HG02970 (cell line): ENCODE measurements at regions not wholly inside any gene's neighbourhood (a gene's known extent, or its start where the extent isn't known, plus 50 kb on each side); places are given as distances from the start of the nearest gene placed in this dataset.
"Not testable (repeated sequence)": the region's sequence is repeated elsewhere in the genome, so short reads cannot be mapped to it uniquely, and the experiment has no call there.

Source experiments
- ATAC-seq: cut with Tn5 transposase; IDR thresholded peaks from one replicate; pipeline ENCODE4 v1.9.1; 2021; ENCODE audit warnings: mild to moderate bottlenecking, moderate library complexity, moderate number of reproducible peaks; ENCODE audit not compliant: unreplicated experiment, low FRiP score

DNA sequence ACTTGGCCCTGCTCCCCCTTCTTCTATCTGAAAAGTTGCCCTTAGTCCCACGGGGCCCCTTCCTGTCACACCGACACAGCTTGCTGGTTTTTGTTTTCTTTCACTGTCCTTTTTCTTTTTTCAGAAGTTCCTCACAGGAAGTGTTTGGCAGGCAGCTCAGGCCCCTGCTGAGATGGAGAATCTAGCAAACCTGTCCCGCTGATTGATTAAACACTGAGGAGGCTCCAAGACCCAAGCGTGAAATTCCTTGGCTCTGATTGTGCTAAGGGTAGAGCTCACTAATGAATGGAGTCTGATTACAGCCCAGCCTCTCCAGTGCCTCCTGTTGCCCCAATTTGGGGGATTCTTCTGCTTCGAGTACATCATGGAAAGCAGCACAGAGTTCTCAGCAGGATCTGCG is 365.9 kb upstream of the MEX3C start:
- no peak for ATAC-seq

DNA sequence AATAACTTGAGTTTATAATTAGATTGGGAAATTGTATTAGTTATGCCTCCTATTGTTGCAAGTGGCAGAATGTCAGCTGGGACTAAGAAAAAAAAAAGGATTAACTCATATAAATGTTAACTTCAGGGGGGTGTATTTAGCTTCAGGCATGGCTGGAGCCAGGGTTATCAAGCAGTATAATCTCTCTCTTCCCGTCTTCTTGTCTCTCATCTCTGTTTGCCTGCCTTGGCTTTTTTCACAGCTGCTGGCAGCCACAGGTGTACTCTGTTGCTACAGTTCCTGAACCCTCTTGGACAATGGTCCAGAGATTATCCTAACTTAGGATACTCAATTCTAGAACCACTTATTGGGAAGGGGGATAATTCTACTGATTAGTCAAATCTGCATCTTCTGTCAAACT is 370.7 kb upstream of the MEX3C start:
- ATAC-seq, result no peak

DNA sequence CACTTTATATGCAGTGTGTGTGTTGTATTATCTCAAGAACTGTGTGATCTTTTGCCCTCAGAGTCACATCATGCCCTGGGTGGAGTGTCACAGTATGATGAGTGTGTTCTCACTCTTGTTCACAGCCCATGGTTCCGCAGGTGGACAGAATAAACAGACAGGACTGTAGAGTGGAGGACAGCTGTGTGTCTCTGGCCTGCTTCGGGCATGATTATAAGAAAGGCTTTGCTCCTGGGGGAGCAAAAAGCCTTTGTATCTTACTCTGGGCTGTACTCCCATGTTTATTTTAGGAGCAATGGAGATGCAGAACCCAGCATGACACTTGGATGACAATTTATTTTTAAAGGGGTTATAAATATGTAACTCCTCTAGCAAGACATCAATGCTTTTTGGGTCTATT is 371.7 kb upstream of the MEX3C start:
- no peak for ATAC-seq

DNA sequence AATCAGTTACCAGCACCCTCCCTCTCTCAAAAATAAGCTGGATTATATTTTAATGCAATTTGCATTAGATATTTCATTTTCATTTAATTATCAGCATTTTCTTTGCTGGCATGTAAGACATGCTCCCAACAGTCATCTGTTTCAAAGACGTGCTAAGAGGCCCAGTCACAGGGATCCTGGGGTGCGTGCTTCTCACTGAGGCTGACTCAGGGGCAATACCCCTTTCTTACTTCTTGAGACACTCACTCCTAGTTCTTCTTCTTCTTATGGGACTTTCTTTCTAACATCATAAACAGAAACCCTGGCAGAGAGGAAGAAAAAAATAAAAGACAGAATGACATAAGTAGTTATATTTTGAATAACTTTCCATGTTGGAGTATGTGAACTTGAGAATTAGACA is 372.1 kb upstream of the MEX3C start:
- ATAC-seq, result no peak

DNA sequence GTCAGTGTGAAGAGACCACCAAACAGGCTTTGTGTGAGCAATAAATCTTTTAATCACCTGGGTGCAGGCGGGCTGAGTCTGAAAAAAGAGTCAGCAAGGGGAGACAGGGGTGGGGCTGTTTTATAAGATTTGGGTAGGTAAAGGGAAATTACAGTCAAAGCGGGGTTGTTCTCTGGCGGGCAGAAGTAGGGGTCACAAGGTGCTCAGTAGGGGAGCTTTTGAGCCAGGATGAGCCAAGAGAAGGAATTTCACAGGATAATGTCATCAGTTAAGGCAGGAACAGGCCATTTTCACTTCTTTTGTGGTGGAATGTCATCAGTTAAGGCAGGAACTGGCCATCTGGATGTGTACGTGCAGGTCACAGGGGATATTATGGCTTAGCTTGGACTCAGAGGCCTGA is 372.6 kb upstream of the MEX3C start:
- ATAC-seq, result not testable (repeated sequence)

DNA sequence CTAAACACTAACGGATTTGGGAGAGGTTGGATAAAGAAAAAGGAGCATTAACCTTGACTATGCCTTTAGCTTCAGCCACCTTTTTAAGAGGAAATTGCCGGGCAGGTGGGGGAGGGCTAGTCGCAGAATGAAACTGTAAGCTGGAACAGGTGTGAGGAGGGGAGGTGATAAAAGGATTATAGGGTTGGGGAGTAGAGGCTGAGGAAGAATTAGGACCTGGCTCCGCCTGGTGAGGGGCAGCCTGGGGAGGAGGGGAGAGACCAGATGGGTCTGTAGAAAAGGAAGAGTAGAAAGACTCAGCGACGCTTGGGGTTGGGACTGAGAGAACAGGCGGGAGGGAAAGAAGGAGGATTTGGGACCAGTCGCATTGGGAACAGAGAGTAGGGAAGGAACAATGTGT is 376.4 kb upstream of the MEX3C start:
- ATAC-seq, result not testable (repeated sequence)

DNA sequence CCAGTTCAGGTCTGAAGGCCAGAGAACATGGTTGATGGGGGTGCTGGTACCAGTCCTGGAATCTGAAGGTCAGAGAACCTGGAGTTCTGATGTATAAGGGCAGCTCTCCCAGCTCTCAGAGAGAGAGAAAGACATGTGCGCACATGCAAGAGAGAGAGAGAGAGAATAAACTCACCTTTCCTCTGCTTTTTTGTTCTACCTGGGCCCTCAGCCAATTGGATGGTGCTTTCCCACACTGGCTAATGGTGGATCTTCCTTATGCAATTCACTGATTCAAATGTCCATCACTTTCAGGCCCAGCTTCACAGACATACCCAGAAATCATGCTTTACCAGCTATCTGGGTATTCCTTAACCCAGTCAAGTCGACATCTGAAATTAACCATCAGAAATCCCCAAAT is 377.7 kb upstream of the MEX3C start:
- no peak for ATAC-seq

DNA sequence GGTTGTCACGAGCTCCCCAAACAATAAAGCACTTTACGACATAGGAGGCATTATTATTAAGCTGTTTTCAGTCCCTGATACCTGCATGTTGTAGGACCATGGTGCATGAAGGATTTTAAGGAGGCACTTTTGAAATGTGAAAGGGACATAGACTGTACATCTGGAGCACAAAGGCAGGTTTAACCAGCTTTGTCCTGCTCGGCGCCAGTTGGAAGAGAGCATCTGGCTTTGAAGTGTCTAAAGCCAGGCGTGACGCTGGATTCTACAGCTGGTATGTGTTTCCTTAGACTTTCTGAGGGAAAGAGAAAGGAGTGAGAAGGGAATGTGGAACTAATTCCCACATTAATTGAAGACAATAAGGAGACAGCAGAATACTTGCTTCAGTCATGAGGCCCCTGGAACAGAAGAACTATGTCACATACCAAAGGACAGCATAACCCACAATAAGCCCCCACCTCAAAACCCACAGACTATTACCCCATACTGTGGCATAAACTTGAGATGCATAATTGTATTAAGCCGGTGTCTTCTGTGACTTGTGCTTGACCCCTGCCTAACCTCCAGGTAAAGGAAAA is 381.0 kb upstream of the MEX3C start:
- no peak for ATAC-seq

DNA sequence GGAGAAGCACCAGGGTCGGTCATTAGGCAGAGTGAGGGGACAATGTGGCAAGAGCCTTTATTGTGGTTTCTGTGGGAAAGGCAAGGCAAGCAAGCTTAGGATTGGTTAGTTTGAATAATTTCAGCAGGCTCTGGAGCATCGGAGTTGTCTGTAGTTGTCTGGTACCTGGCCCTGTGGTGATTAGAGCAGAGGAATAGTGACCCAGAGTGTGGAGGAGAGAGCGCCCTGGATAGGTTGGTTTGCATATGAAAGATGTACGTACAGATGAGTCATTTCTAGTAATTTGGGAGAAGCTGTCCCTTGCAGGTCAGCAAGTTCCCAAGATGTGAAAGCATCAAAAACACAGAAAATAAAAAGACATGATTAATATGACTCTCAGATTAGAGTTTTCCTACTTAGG is 383.1 kb upstream of the MEX3C start:
- ATAC-seq, result no peak

DNA sequence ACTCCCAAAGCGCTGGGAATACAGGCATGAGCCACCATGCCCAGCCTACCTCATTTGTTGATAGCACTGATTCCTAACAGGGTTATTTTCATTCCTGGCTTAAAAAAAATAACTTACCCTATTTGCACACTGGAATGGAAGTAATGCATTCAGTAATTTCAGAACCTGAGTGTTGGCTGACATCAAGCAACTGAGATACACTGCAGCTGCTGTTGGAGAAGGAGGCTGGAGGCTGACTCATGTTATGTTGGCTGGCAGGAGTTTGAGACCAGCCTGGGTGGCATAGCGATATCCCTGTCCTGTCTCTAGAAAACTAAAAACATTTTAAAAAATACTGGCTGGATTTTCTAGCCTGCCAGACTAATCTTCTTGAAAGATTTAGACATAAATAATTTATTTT is 385.1 kb upstream of the MEX3C start:
- no peak for ATAC-seq

DNA sequence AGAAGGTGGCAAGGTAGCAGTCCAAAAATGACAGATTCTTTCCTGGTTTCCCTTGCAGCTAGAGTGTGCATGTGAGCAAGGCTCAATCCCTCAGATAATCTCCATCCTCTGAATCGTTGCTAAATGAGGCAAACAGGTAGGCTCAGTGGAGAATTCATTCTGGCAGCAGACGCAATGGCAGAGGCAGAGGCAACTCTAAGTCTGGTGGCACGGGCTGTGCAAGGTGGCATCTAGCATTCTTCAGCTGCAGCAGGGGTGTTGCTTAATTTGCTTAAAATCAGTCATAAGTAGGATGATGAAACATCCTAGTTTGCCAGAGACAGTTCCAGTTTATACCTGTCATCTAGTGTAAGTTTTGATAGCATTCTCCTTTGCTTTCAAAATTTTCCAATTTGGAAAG is 391.1 kb upstream of the MEX3C start:
- ATAC-seq, result no peak

DNA sequence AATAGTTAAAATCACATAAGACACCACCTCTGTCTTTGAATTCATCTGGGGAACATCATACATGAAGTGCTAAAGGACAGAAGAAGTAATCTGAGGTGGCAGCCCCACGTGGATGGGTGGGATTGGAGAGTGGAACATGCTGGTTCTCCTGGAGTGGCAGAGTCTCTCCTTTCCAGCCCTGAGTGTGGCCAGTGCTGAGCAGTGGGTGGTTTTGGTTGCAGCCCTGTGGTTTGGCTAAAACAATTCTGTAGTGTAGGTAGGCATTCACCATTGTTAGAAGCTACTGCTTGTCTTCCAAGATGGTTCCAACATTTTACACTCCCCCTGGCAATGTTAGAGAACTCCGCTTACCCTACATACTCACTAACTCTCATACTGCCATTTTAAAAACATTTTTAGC is 396.4 kb upstream of the MEX3C start:
- no peak for ATAC-seq

DNA sequence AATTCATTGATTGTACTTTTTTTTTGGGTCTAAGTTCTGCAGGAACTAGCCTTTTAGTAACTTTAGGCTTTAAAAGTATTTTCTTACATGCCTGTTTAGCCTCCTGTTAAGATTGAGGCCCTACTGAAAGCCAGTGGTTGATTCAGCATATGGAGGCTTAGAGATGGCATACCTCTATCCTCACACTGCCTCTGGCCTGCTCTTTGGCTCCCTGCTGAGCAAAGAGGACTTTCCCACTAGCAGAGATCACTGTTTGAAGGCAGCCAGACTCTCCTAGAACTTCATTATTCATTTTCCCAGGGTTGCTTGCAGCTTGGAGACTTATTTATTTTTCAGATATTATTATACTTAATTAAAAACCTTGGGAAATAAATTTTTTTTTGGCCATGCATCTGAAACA is 405.6 kb upstream of the MEX3C start:
- no peak for ATAC-seq

DNA sequence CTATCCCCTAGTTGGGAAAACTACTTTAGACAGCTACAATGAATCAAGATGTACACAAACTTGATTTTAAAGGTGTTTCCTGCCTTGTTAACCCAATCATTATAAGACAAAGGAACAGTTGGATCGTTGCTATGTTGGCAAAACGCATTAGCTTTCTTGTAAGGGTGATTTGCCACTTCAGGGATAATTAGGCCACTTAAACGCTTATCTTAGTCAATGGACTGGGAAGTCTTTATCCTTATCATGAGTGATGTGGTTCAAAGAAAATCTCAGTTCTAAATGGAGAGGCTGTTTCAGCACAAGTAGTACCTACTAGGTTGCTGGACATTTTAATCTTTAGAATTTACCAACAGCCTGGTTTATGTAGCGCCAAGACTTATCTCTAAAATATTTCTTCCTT is 406.1 kb upstream of the MEX3C start:
- ATAC-seq, result no peak

DNA sequence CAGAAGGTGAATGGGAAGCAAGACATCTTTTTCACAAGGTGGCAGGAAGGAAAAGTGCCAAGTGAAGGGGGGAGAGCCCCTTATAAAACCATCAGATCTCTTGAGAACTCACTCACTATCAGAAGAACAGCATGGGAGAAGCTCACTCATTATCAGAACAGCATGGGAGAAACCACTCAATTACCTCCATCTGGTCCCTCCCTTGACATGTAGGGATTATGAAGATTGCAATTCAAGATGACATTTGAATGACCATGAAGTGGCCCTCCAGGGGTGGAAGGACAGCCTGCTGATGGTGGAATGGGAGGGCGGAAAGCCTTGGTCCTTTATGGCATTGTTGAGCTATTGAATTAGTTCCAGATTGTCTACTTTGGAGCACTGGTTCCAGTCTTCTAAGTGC is 413.0 kb upstream of the MEX3C start:
- ATAC-seq, result no peak

DNA sequence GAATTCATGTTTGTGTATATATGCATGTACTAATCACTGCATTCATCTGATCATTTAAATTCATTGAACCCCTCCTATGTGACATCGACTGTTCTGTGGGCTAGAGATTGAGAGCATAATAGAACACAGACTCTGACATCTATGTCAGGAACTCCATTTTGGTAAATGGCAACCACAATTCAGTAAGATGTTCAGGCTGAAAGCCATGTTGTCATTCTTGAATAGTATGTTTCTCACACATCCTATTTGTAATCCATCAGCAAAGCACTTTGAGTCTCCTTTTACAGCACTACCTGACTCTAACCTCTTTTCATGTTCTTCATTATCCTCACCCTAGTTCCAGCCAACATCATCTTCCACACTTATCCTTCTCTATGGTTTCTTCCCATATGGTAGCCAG is 413.8 kb upstream of the MEX3C start:
- ATAC-seq, result no peak

DNA sequence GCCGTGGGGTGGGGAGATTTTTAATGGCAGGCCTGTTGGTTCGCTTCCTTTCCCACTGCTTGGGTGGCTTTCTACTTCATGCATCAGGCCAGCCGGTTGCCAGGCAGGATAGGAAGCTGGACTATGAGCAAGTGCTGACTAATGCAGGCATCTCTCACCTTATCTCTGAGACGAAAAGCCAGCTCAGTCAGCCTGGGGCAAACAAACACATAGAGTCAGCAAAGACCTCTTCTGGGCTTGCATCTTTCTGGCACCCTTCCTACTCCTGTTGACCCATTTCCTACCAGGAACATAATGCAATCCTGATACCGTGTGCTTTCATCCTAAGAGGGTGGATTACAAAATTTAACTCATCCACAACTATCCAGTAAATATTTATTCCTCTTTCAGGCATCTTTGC is 416.6 kb upstream of the MEX3C start:
- no peak for ATAC-seq

DNA sequence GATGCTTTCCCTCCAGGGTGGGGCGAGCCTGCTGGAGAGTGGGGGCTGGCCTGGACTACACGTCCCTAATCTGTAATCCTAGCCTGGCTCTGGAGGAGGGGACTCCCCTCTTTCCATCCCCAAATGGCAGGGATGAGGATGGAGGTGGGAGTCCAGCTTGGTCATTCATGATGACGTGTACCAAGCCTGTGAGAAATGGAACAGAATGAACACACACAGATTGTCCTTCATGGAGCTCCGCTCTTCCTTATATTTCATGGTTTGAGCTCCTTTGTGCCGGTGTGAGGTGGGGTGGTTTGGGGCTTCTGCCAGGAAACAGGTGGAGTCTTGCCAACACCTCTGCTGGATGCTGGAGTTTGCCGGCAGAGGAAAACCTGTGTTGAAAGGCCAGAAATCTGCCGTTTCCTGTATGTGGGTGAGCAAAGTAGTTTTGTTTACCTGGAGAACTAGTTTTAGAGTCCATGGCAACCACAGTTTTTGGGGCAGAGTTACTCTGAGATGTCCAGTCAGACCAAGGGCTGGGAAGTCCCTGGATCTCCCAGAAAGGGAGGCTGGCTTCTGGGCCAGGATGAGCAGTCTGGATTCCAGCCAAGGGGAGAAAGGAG is 417.6 kb upstream of the MEX3C start:
- ATAC-seq, result no peak

DNA sequence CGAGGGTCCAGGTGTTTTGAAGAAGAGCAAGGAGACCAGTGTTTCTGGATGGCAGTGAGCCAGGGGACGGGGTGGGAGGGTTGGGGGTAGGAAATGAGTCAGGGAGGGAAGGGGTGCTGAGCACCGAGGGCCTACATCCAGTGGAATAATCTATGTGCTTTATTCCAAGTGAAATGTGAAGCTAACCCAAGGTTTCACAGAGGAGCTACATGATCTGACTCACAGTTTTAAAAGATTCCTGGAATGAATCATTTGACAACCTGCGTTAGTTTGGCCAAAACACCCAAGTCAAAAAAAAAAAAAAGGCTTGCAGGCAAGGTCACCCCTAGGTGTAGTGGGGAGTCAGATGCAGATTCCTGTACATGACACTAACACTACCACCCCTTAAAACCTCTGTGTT is 419.7 kb upstream of the MEX3C start:
- no peak for ATAC-seq

DNA sequence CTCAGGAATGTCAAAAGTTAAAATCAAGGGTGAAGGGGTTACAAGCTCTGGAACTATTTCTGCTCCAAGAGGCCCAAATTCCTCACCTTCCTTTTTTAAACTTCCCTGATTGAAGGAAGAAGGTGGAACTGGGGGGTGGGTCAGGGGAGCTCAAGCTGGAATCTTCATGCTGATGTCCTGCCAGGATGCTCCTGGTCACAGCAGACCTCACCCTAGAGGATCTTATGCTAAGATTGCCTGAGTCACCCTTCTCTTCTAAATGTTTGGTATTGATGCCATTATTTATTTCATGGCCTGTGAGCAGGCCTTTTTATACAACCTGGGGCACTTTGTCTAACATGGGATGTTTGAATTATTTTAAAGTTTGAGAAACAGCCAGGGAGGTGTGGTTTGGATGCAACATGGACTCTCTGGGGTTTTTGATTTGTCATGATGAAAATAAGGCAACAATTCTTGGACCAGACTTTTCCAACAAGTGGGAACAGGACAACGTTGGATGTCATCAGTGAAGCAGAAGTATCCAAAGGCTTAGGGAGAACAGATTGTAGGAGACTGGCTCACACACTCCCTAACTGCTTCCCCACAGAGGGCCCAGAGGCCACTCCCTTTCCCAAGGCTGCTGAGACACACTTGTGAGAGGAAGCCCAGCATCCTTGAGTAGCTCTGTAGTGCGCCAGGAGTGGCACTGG is 420.2 kb upstream of the MEX3C start:
- ATAC-seq, result no peak

DNA sequence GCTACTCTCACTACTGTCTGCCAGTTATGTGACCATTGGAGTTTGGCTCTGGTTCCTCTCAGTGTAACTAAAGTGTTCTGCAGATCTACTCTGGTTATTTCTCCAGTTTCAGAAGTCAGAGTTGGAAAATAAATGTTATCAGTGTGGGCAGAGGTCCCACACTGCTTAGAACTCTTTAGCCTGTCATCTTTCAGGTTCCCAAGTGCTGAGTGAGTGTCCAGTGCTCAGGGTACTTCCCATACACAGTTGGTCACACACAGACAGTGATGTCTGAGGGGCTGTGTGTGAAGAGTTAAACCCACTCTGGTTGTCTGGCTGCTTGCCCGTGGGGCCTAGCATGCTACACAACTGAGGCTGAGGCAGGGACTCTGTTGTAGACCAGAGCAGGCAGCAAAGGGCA is 421.8 kb upstream of the MEX3C start:
- no peak for ATAC-seq

DNA sequence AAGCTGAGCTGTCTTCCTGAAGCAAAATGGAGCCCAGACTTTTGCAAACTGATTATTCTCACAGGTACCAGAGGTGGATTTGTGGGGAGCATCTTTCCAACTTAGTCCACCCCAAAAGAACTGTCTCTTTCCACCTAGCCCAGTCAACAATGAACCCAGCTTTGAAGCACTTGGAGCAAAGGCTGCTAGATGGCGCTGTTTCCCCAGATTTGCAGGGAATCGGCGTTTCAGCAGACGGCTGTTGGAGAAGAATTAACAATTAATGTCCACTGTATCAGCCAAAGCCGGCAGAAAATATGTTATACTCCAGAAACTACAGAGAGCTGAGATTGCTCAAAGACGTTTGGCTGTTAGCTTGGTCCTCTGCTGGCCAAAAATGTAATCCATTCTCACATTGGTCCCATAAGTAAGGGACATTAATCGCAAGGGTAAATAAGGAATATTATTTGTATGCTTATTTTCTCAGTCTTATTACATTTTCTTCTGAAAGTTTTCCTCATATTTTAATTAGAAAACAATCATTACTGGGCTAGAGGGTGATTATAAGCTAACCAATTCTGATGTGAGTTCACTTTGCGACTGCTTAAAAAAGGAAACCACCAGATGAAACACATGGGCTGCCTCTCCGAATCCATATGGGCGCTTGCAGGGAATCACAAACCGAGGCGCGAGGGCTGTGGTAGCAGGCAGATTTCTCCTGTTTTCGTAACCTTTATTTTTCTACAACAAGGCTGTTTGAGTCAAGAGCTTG is 423.8 kb upstream of the MEX3C start:
- no peak for ATAC-seq
